HEK293 (cell line): ENCODE measurements at regions not wholly inside any gene's neighbourhood (a gene's known extent, or its start where the extent isn't known, plus 50 kb on each side); places are given as distances from the start of the nearest gene placed in this dataset.

ENCODE experiments used
- CTCF ChIA-PET: fragments of 350-600 bp; formaldehyde crosslinking; extraction: SDS; loops from one replicate; lab custom pipeline; 2021; ENCODE audit warnings: antibody characterized with exemption; lab: Yijun Ruan, JAX
- POLR2A ChIA-PET: fragments of 300-600 bp; formaldehyde crosslinking; extraction: SDS; loops from one replicate; lab custom pipeline; 2020; ENCODE audit warnings: antibody characterized with exemption, inconsistent platforms; lab: Yijun Ruan, JAX
- H3K27ac ChIP-seq: fragments of 200-500 bp; sonication (Bioruptor generic); 2 replicates; pipeline ENCODE4 v1.5.1; 2014; ENCODE audit warnings: low read depth, low read length, control low read depth, inconsistent platforms; ENCODE audit errors: extremely low read depth
- H3K36me3 ChIP-seq, 2 experiments: fragments of 200-500 bp in 1 of 2; sonication (Bioruptor generic) in 1 of 2; 1 replicate in 1 of 2; 2 replicates in 1 of 2; pipeline ENCODE4 v1.5.1; 2014 to 2017; ENCODE audit warnings: inconsistent platforms in 2 of 2, low read length in 2 of 2; ENCODE audit not compliant: control insufficient read depth in 2 of 2, insufficient read depth in 1 of 2
- H3K4me1 ChIP-seq: fragments of 200-500 bp; sonication (Bioruptor generic); 2 replicates; pipeline ENCODE4 v1.5.1; 2014; ENCODE audit warnings: mild to moderate bottlenecking, low read length, inconsistent platforms; ENCODE audit not compliant: control insufficient read depth, insufficient read depth
- H3K4me3 ChIP-seq: 2 replicates; pipeline ENCODE4 v1.5.1; 2011; ENCODE audit warnings: low read depth, mild to moderate bottlenecking, control low read depth, low read length, moderate library complexity
- H3K9me3 ChIP-seq: fragments of 200-500 bp; sonication (Bioruptor generic); 2 replicates; pipeline ENCODE4 v1.5.1; 2014; ENCODE audit warnings: low read depth, low read length, inconsistent platforms; ENCODE audit not compliant: control insufficient read depth, insufficient read depth
- ATF2 ChIP-seq: fragments of 450-650 bp; formaldehyde crosslinking; IDR thresholded peaks from 2 replicates; pipeline ENCODE4 v1.5.1; 2016; ENCODE audit warnings: missing biosample characterization, missing genetic modification characterization, low read depth
- BCL6B ChIP-seq: fragments of 450-650 bp; formaldehyde crosslinking; IDR thresholded peaks from 2 replicates; pipeline ENCODE4 v1.5.1; 2017; ENCODE audit warnings: missing biosample characterization, missing genetic modification characterization
- ELK4 ChIP-seq: IDR thresholded peaks from 2 replicates; pipeline ENCODE4 v1.6.1; 2011; ENCODE audit warnings: mild to moderate bottlenecking, low read depth, low read length, borderline replicate concordance
- GLI4 ChIP-seq: fragments of 450-650 bp; formaldehyde crosslinking; IDR thresholded peaks from 2 replicates; pipeline ENCODE4 v1.5.1; 2016; ENCODE audit warnings: missing biosample characterization, missing genetic modification characterization
- GLIS2 ChIP-seq: fragments of 450-650 bp; formaldehyde crosslinking; IDR thresholded peaks from 2 replicates; pipeline ENCODE4 v1.5.1; 2016; ENCODE audit warnings: missing biosample characterization, missing genetic modification characterization
- IKZF3 ChIP-seq: fragments of 450-650 bp; IDR thresholded peaks from 2 replicates; pipeline ENCODE4 v1.5.0; 2018; ENCODE audit warnings: missing biosample characterization, mild to moderate bottlenecking, missing genetic modification characterization, moderate library complexity
- PATZ1 ChIP-seq: fragments of 450-650 bp; formaldehyde crosslinking; IDR thresholded peaks from 2 replicates; pipeline ENCODE4 v1.5.1; 2016; ENCODE audit warnings: missing biosample characterization, missing genetic modification characterization
- PRDM6 ChIP-seq: fragments of 450-650 bp; formaldehyde crosslinking; IDR thresholded peaks from 2 replicates; pipeline ENCODE4 v1.5.1; 2017; ENCODE audit warnings: missing biosample characterization, missing genetic modification characterization
- ZBTB44 ChIP-seq: fragments of 450-650 bp; IDR thresholded peaks from 2 replicates; pipeline ENCODE4 v1.5.1; 2018; ENCODE audit warnings: missing biosample characterization, mild to moderate bottlenecking, missing genetic modification characterization
- ZNF121 ChIP-seq: fragments of 450-650 bp; formaldehyde crosslinking; IDR thresholded peaks from 2 replicates; pipeline ENCODE4 v1.5.1; 2016; ENCODE audit warnings: missing biosample characterization, missing genetic modification characterization
- ZNF133 ChIP-seq: fragments of 450-650 bp; formaldehyde crosslinking; IDR thresholded peaks from 2 replicates; pipeline ENCODE4 v1.5.1; 2016; ENCODE audit warnings: missing biosample characterization, missing genetic modification characterization
- ZNF148 ChIP-seq: fragments of 450-650 bp; formaldehyde crosslinking; IDR thresholded peaks from 2 replicates; pipeline ENCODE4 v1.5.0; 2017; ENCODE audit warnings: missing biosample characterization, missing genetic modification characterization, borderline replicate concordance
- ZNF302 ChIP-seq: fragments of 450-650 bp; formaldehyde crosslinking; IDR thresholded peaks from 2 replicates; pipeline ENCODE4 v1.5.1; 2016; ENCODE audit warnings: missing biosample characterization, missing genetic modification characterization, low read depth
- ZNF311 ChIP-seq: fragments of 450-650 bp; formaldehyde crosslinking; IDR thresholded peaks from 2 replicates; pipeline ENCODE4 v1.5.1; 2017; ENCODE audit warnings: missing biosample characterization, missing genetic modification characterization, borderline replicate concordance
- ZNF426 ChIP-seq: fragments of 450-650 bp; formaldehyde crosslinking; IDR thresholded peaks from 2 replicates; pipeline ENCODE4 v1.5.1; 2017; ENCODE audit warnings: missing biosample characterization, missing genetic modification characterization, mild to moderate bottlenecking, inconsistent platforms, moderate library complexity
- ZNF580 ChIP-seq: fragments of 450-650 bp; formaldehyde crosslinking; IDR thresholded peaks from 2 replicates; pipeline ENCODE4 v1.5.1; 2016; ENCODE audit warnings: missing biosample characterization, missing genetic modification characterization
- ZNF629 ChIP-seq: fragments of 450-650 bp; formaldehyde crosslinking; IDR thresholded peaks from 2 replicates; pipeline ENCODE4 v1.5.1; 2017; ENCODE audit warnings: missing biosample characterization, missing genetic modification characterization
- ZNF639 ChIP-seq: fragments of 450-650 bp; formaldehyde crosslinking; IDR thresholded peaks from 2 replicates; pipeline ENCODE4 v1.5.1; 2016; ENCODE audit warnings: missing biosample characterization, missing genetic modification characterization
- ZNF692 ChIP-seq: fragments of 450-650 bp; formaldehyde crosslinking; IDR thresholded peaks from 2 replicates; pipeline ENCODE4 v1.5.1; 2016; ENCODE audit warnings: missing biosample characterization, missing genetic modification characterization

- TF ChIP-seq ZNF148 (tag by site-specific recombination), result no peak
- TF ChIP-seq PATZ1 (tag by site-specific recombination), result no peak
- TF ChIP-seq ZNF639 (tag by site-specific recombination), result no peak
- no peak for TF ChIP-seq ZNF629 (tag by site-specific recombination)
- TF ChIP-seq BCL6B (tag by site-specific recombination), result no peak
- TF ChIP-seq ZNF121 (tag by site-specific recombination), result no peak
- TF ChIP-seq ZNF133 (tag by site-specific recombination), result no peak
- no peak for TF ChIP-seq ZBTB44
- no peak for TF ChIP-seq ZNF580
- no peak for TF ChIP-seq ZNF426 (tag by site-specific recombination)
- no peak for TF ChIP-seq ZNF302
- Histone ChIP-seq H3K4me1 (no peaks in the 10 kb centered on the region), H3K4me3 (no peak overlapping the region), H3K9me3 (no peaks in the 10 kb centered on the region), H3K36me3 (no peaks in the 10 kb centered on the region), H3K27ac (no peak overlapping the region)
- ChIA-PET POLR2A (no interaction called here), CTCF (no interaction called here)
Measured at GRCh38 chr4:60187428-60187827, 1012.7 kb upstream of the ADGRL3 start.

- H3K4me1 ChIP-seq, result no peaks in the 10 kb centered on the region
- H3K4me3 ChIP-seq, result no peak overlapping the region
- no peak overlapping the region for H3K27ac ChIP-seq
- no peaks in the 10 kb centered on the region for H3K36me3 ChIP-seq
- POLR2A ChIA-PET, result no interaction called here
- CTCF ChIA-PET, result interaction anchor here (1.4 kb wide), 1 partner anchor 11 kb away, joined by 4 read pairs; no protein-coding TSS in a partner anchor
- H3K9me3 ChIP-seq, result no peaks in the 10 kb centered on the region
- no peak for TF ChIP-seq GLIS2 (tag by site-specific recombination)
- TF ChIP-seq ZNF692 (tag by site-specific recombination), result no peak
- no peak for TF ChIP-seq ZNF311
- TF ChIP-seq IKZF3 (tag by site-specific recombination), result no peak
- TF ChIP-seq ATF2 (tag by site-specific recombination), result peak; percentile 51; the same call in 1 of the 2 replicates
- no peak for TF ChIP-seq PRDM6 (tag by site-specific recombination)
- TF ChIP-seq ELK4, result no peak
- no peak for TF ChIP-seq GLI4
- TF ChIP-seq, all 188 proteins: peak for 1
Measured at GRCh38 chr4:60189286-60189685, 1010.8 kb upstream of the ADGRL3 start.
